GM20000 (cell line): ENCODE measurements at regions not wholly inside any gene's neighbourhood (a gene's known extent, or its start where the extent isn't known, plus 50 kb on each side); places are given as distances from the start of the nearest gene placed in this dataset.
A peak's percentile ranks its signal among the peaks of the same experiment; 100 is the strongest.
"Not testable (repeated sequence)": the region's sequence is repeated elsewhere in the genome, so short reads cannot be mapped to it uniquely, and the experiment has no call there.

Source experiments
- DNase-seq: peaks from one replicate; pipeline ENCODE4 v3.0.0; 2012; ENCODE audit warnings: low spot score
- TF ChIP-seq, protein P1 (sequence below): IDR thresholded peaks from 2 replicates; pipeline ENCODE4 v1.5.1; 2012; ENCODE audit warnings: mild to moderate bottlenecking, control low read depth; ENCODE audit errors: extremely low read depth, missing control alignments

DNA sequence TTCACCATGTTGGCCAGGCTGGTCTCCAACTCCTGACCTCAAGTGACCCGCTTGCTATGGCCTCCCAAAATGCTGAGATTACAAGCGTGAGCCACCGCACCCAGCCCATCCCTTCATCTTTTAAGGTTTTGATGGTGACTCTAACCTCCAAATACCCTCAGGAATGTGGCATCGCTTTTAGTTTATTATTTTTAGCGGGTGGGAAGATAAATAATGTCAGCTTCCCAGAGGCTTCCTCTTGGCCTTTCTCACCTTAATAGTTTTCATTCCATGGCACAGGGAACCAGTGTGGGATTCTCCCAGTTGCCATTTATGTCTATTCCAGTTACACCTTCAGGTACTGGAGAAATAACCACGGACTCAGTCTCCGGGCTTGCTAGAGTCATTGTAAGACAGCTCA lies 92.1 kb upstream of the LRRN2 start:
- TF ChIP-seq, protein P1, sequence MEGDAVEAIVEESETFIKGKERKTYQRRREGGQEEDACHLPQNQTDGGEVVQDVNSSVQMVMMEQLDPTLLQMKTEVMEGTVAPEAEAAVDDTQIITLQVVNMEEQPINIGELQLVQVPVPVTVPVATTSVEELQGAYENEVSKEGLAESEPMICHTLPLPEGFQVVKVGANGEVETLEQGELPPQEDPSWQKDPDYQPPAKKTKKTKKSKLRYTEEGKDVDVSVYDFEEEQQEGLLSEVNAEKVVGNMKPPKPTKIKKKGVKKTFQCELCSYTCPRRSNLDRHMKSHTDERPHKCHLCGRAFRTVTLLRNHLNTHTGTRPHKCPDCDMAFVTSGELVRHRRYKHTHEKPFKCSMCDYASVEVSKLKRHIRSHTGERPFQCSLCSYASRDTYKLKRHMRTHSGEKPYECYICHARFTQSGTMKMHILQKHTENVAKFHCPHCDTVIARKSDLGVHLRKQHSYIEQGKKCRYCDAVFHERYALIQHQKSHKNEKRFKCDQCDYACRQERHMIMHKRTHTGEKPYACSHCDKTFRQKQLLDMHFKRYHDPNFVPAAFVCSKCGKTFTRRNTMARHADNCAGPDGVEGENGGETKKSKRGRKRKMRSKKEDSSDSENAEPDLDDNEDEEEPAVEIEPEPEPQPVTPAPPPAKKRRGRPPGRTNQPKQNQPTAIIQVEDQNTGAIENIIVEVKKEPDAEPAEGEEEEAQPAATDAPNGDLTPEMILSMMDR, result no peak

DNA sequence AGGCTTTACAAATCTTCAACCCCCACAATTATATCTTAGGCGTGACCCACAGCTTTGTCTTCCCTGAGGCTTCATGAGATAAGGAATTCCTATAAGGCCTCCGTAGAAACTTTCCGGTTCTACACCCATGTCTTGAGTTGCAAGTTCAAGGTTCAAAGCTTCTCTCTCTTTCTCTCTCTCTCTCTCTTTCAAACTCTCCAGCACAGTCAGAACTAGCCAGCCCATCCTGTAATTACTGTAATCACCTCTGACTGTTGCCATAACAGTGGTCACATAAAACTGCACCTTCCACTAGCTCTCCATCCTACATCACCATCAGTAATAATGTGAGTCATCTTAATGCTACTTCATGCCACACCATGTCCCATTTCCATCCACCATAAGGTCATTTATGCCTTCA lies 90.0 kb upstream of the NFASC start:
- no peak for DNase-seq
- TF ChIP-seq, protein P1, result no peak

More for the DNA sequence above, 92.1 kb upstream of the LRRN2 start:
- DNase-seq, result no peak

DNA sequence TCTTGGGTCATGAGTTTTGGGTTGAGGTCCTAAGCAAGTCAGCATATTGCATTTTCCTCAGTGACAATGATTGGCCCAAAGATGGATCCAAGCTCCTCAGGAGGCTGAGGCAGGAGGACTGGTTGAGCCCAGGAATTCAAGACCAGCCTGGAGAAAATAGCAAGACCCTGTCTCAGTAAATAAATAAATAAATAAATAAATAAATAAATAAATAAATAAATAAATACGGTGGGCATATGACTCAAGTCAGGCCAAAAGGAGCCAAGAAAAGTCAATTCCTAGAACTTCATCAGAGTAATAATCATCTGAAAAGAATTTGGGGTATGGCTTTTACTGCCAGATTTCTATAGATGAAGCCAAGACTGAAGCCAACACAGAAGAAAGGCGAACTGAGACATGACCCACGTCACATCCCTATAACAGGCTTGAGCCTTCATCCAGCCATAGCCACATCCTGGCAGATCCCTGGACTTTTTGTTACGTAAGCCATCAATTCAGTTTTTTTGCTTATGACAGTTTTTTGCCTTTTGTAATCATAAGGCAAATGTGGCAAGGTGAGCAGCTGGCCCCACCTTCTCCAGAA lies 88.5 kb upstream of the NFASC start:
- DNase-seq, result no peak
- TF ChIP-seq, protein P1, result no peak

DNA sequence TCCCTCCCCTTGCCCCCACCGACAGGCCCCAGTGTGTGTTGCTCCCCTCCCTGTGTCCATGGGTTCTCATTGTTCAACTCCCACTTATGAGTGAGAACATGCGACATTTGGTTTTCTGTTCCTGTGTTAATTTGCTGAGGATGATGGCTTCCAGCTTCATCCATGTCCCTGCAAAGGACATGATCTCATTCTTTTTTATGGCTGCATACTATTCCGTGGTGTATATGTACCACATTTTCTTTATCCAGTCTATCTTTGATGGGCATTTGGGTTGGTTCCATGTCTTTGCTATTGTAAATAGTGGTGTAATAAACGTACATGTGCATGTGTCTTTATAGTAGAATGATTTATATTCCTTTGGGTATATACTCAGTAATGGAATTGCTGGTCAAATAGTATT lies 85.6 kb upstream of the NFASC start:
- DNase-seq, result not testable (repeated sequence)

DNA sequence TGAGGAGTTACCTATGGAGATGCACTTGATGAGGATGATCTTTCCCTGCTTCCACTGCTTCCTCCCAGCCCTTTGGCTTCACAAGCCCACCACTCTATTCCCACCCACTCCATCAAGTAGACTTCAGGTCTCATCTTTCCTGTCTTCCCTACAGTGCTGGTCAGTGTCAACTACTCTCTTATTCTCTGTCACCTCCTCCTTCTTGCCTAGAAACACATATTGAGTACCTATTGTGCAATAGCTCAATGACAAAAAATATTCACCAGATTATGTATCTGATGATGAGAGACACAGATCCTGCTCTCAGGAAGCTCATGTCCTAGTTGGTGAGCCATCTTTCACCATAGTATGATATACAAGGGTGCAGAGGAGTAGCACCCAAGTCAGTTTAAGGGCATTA lies 82.2 kb upstream of the NFASC start:
- TF ChIP-seq, protein P1, result no peak

DNA sequence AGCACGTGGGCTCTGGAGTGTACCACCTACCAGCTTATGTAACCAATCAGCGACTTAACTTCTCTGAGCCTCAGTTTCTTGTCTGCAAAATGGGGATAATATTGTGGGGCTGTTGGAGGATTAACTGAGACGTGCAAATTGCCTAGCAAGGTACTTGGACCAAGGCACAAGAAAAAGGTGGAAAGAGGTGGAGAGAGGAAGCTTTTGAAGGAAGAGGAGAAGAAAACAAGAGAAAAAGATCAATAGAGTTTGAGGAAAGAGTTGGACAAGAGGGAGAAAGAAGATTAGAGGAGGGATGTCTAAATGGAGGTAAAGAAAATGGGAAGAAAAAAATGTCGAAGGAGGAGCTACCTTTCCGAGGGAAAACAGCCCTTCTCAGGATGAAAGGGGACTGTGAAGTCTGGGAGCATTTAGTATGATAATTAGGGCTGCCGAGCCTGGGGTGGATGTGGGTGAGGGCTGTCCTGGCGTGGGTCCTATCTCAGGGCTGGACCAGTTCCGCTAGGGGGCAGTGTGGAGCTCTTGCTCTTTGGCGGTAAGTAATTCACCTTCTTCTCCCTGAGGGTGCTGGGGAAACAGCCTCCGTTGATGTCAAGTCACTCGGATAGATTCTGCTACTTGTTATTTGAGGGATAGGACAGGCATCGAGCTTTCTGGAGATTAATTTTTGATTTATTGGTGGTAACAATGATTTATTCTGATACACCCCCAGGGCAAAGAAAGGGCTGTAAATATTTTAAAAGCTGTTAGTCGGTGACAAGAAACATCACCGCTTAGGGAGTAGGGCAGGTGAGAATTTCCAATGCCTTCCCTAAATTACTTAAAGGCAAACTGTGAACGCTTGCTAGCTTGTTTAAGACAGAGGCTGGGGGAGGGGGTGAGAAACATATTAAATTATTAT lies 79.0 kb upstream of the NFASC start:
- TF ChIP-seq, protein P1, result peak; percentile 80

More for the DNA sequence above, 82.2 kb upstream of the NFASC start:
- no peak for DNase-seq

DNA sequence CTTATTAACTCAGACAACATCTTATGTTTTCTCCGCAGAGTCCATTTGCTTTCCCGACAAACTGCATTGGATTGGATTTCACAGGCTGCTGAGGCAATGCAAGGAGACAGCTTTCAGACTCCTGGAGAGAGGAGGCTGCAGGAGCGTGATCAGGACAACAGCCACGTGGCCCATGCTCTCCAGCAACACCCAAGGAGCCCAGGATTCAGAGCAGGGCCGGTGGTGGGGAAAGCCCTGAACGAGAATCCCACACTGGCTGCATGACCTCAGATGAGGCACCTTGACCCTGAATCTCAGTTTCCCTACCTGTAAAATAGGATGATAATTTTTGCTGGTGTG lies 78.3 kb upstream of the NFASC start:
- TF ChIP-seq, protein P1, result no peak
- DNase-seq, result no peak

More for the DNA sequence above, 79.0 kb upstream of the NFASC start:
- DNase-seq, result peak; percentile 73
